Transverse colon (tissue), 3 donors: ENCODE measurements at regions not wholly inside any gene's neighbourhood (a gene's known extent, or its start where the extent isn't known, plus 50 kb on each side); places are given as distances from the start of the nearest gene placed in this dataset.

Source experiments
- CTCF ChIP-seq, 5 experiments: fragments of 200-600 bp in 3 of 5; fragments of 450-650 bp in 2 of 5; sonication (generic) in 3 of 5; IDR thresholded peaks; 1 replicate in 2 of 5; 2 replicates in 3 of 5; pipeline ENCODE4 v1.5.1; 2016 to 2017; ENCODE audit warnings: antibody characterized with exemption in 5 of 5, inconsistent platforms in 3 of 5, mild to moderate bottlenecking in 2 of 5, moderate library complexity in 1 of 5
- POLR2A ChIP-seq: fragments of 450-650 bp; IDR thresholded peaks from one replicate; pipeline ENCODE4 v1.6.1; 2016; ENCODE audit warnings: antibody characterized with exemption, mild to moderate bottlenecking, moderate library complexity

- TF ChIP-seq CTCF (IDR thresholded peaks at IDR 0.05) (no peak), POLR2A (no peak)
Observed at GRCh38 chr7:18338910-18339523, 156.5 kb upstream of the HDAC9 start.
